Cardiac septum (tissue), 1 donor: ENCODE measurements at regions not wholly inside any gene's neighbourhood (a gene's known extent, or its start where the extent isn't known, plus 50 kb on each side); places are given as distances from the start of the nearest gene placed in this dataset.

Source experiments
- DNase-seq: peaks from one replicate; pipeline ENCODE4 v3.0.0-alpha.2; 2020; ENCODE audit warnings: low spot score
- intact Hi-C: fragments of 100-400 bp; cut with DNase I; formaldehyde crosslinking; loops from one replicate; pipeline ENCODE4 v1.14.0; 2022
- donor health status: DM: no; HTN: no; CAD: no.

GRCh38 chr1:219781491-219781890, 146.9 kb downstream of the SLC30A10 start:
- intact Hi-C loops: no loop called here
- DNase-seq: no peak

GRCh38 chr1:219778793-219779369, 149.5 kb downstream of the SLC30A10 start:
- intact Hi-C loops: no loop called here
- DNase-seq: no peak

- intact Hi-C loops: no loop called here
- no peak for DNase-seq
Measured at GRCh38 chr1:219778110-219778509, 150.2 kb downstream of the SLC30A10 start.

- intact Hi-C loops: no loop called here
- no peak for DNase-seq
Measured at GRCh38 chr1:219774386-219774785, 154.0 kb downstream of the SLC30A10 start.

GRCh38 chr1:219773775-219774174, 154.6 kb downstream of the SLC30A10 start:
- DNase-seq: no peak
- intact Hi-C loops: no loop called here

GRCh38 chr1:219773110-219773509, 155.2 kb downstream of the SLC30A10 start:
- no peak for DNase-seq
- intact Hi-C loops: no loop called here

GRCh38 chr1:219772265-219773036, 155.9 kb downstream of the SLC30A10 start:
- intact Hi-C loops: no loop called here
- DNase-seq: no peak

- intact Hi-C loops: no loop called here
- no peak for DNase-seq
Measured at GRCh38 chr1:219771080-219771479, 157.3 kb downstream of the SLC30A10 start.

- intact Hi-C loops: no loop called here
- no peak for DNase-seq
Measured at GRCh38 chr1:219763321-219763720, 150.4 kb upstream of the ZC3H11B start.

GRCh38 chr1:219761208-219761860, 148.4 kb upstream of the ZC3H11B start:
- no peak for DNase-seq
- intact Hi-C loops: no loop called here

- intact Hi-C loops: no loop called here
- no peak for DNase-seq
Measured at GRCh38 chr1:219759095-219759494, 146.2 kb upstream of the ZC3H11B start.

GRCh38 chr1:219757890-219758289, 145.0 kb upstream of the ZC3H11B start:
- no peak for DNase-seq
- intact Hi-C loops: no loop called here

- intact Hi-C loops: no loop called here
- no peak for DNase-seq
Measured at GRCh38 chr1:219755234-219755633, 142.3 kb upstream of the ZC3H11B start.

GRCh38 chr1:219754767-219755166, 141.9 kb upstream of the ZC3H11B start:
- no peak for DNase-seq
- intact Hi-C loops: loop anchor here (5.0 kb wide), 1 partner anchor 82 kb away; no protein-coding TSS in a partner anchor

- intact Hi-C loops: loop anchor here (5.0 kb wide), 1 partner anchor 82 kb away; no protein-coding TSS in a partner anchor
- no peak for DNase-seq
Measured at GRCh38 chr1:219753914-219754313, 141.0 kb upstream of the ZC3H11B start.

- intact Hi-C loops: loop anchor here (5.0 kb wide), 1 partner anchor 80 kb away; no protein-coding TSS in a partner anchor
- DNase-seq: no peak
Measured at GRCh38 chr1:219752645-219753044, 139.7 kb upstream of the ZC3H11B start.

- intact Hi-C loops: loop anchor here (5.0 kb wide), 1 partner anchor 80 kb away; no protein-coding TSS in a partner anchor
- no peak for DNase-seq
Measured at GRCh38 chr1:219751870-219752507, 139.1 kb upstream of the ZC3H11B start.

- intact Hi-C loops: no loop called here
- DNase-seq: no peak
Measured at GRCh38 chr1:219749370-219749769, 136.5 kb upstream of the ZC3H11B start.

- intact Hi-C loops: no loop called here
Measured at GRCh38 chr1:219746141-219746540, 133.2 kb upstream of the ZC3H11B start.

More at GRCh38 chr1:219746141-219746540, 133.2 kb upstream of the ZC3H11B start:
- no peak for DNase-seq
